ENCODE measurements at regions not wholly inside any gene's neighbourhood (a gene's known extent, or its start where the extent isn't known, plus 50 kb on each side); places are given as distances from the start of the nearest gene placed in this dataset.
A peak's percentile ranks its signal among the peaks of the same experiment; 100 is the strongest.

- no peak for DNase-seq (ENCODE audit: low read depth, low spot score)
These were observed 74.1 kb upstream of the SPATA12 start for GRCh38 chr3:56986347-56986746.

GRCh38 chr3:56985878-56986277, 74.6 kb upstream of the SPATA12 start:
- DNase-seq (ENCODE audit: low read depth, low spot score): no peak
- H3K27ac ChIP-seq: no peak overlapping the region

More at GRCh38 chr3:56986347-56986746, 74.1 kb upstream of the SPATA12 start:
- H3K27ac ChIP-seq: no peak overlapping the region

GRCh38 chr3:56985460-56985859, 75.0 kb upstream of the SPATA12 start:
- no peak for DNase-seq (ENCODE audit: low read depth, low spot score)
- no peak overlapping the region for H3K27ac ChIP-seq

GRCh38 chr3:56983427-56983826, 77.0 kb upstream of the SPATA12 start:
- no peak overlapping the region for H3K27ac ChIP-seq
- no peak for DNase-seq (ENCODE audit: low read depth, low spot score)

- no peak for DNase-seq (ENCODE audit: low read depth, low spot score)
- H3K27ac ChIP-seq: peak overlapping the region; percentile 55
These were observed 78.8 kb upstream of the SPATA12 start for GRCh38 chr3:56981445-56982230.

GRCh38 chr3:56980798-56981390, 79.6 kb upstream of the SPATA12 start:
- peak overlapping the region; percentile 55 for H3K27ac ChIP-seq
- DNase-seq (ENCODE audit: low read depth, low spot score): peak; percentile 92

- H3K27ac ChIP-seq: peak overlapping the region; percentile 55
- no peak for DNase-seq (ENCODE audit: low read depth, low spot score)
These were observed 80.2 kb upstream of the SPATA12 start for GRCh38 chr3:56980243-56980642.

- no peak for DNase-seq (ENCODE audit: low read depth, low spot score)
- H3K27ac ChIP-seq: no peak overlapping the region
These were observed 80.7 kb upstream of the SPATA12 start for GRCh38 chr3:56979791-56980190.

GRCh38 chr3:56977561-56977889, 82.9 kb upstream of the SPATA12 start:
- no peak overlapping the region for H3K27ac ChIP-seq
- DNase-seq (ENCODE audit: low read depth, low spot score): no peak

GRCh38 chr3:56976651-56977560, 83.6 kb upstream of the SPATA12 start:
- no peak overlapping the region for H3K27ac ChIP-seq
- no peak for DNase-seq (ENCODE audit: low read depth, low spot score)

GRCh38 chr3:56975567-56975966, 84.9 kb upstream of the SPATA12 start:
- H3K27ac ChIP-seq: no peak overlapping the region
- DNase-seq (ENCODE audit: low read depth, low spot score): no peak

- DNase-seq (ENCODE audit: low read depth, low spot score): no peak
- no peak overlapping the region for H3K27ac ChIP-seq
These were observed 86.1 kb upstream of the SPATA12 start for GRCh38 chr3:56974247-56974930.

- no peak overlapping the region for H3K27ac ChIP-seq
- DNase-seq (ENCODE audit: low read depth, low spot score): no peak
These were observed 88.6 kb upstream of the SPATA12 start for GRCh38 chr3:56971816-56972215.

- DNase-seq (ENCODE audit: low read depth, low spot score): no peak
- no peak overlapping the region for H3K27ac ChIP-seq
These were observed 89.2 kb upstream of the SPATA12 start for GRCh38 chr3:56971261-56971660.

- H3K27ac ChIP-seq: no peak overlapping the region
- DNase-seq (ENCODE audit: low read depth, low spot score): no peak
These were observed 90.0 kb upstream of the SPATA12 start for GRCh38 chr3:56970461-56970879.

GRCh38 chr3:56969851-56970250, 90.6 kb upstream of the SPATA12 start:
- no peak overlapping the region for H3K27ac ChIP-seq
- DNase-seq (ENCODE audit: low read depth, low spot score): no peak

GRCh38 chr3:56966509-56966908, 94.0 kb upstream of the SPATA12 start:
- DNase-seq (ENCODE audit: low read depth, low spot score): no peak
- no peak overlapping the region for H3K27ac ChIP-seq

GRCh38 chr3:56966104-56966503, 94.4 kb upstream of the SPATA12 start:
- no peak for DNase-seq (ENCODE audit: low read depth, low spot score)
- H3K27ac ChIP-seq: no peak overlapping the region

GRCh38 chr3:56962922-56963321, 97.5 kb upstream of the SPATA12 start:
- no peak overlapping the region for H3K27ac ChIP-seq
- no peak for DNase-seq (ENCODE audit: low read depth, low spot score)

GRCh38 chr3:56962206-56962605, 98.3 kb upstream of the SPATA12 start:
- no peak overlapping the region for H3K27ac ChIP-seq
- no peak for DNase-seq (ENCODE audit: low read depth, low spot score)
